H1 (cell line): ENCODE measurements at regions not wholly inside any gene's neighbourhood (a gene's known extent, or its start where the extent isn't known, plus 50 kb on each side); places are given as distances from the start of the nearest gene placed in this dataset.
"Not testable (repeated sequence)": the region's sequence is repeated elsewhere in the genome, so short reads cannot be mapped to it uniquely, and the experiment has no call there.

Source experiments
- CTCF ChIA-PET: fragments of 300-600 bp; sonication (Branson Sonifier 250); formaldehyde crosslinking; loops from one replicate; lab custom pipeline; 2021; ENCODE audit not compliant: partially characterized antibody; lab: Charles Lee
- POLR2A ChIA-PET: fragments of 300-600 bp; sonication (Branson Sonifier 250); formaldehyde crosslinking; loops from one replicate; lab custom pipeline; 2021; ENCODE audit warnings: inconsistent platforms; ENCODE audit not compliant: partially characterized antibody; lab: Charles Lee
- DNase-seq, 2 experiments: peaks; one replicate each; pipeline versions ENCODE4 v3.0.0 to v3.0.0-alpha.2; 2010 to 2022; ENCODE audit warnings: low spot score in 2 of 2, low read depth in 1 of 2, mixed read lengths in 1 of 2
- FAIRE-seq: peaks from 2 replicates; lab custom pipeline; 2011; peaks lifted over from hg19 to GRCh38; lab: Jason Lieb, UNC
- H2AFZ ChIP-seq: 2 replicates; pipeline ENCODE4 v1.8.1; 2012; ENCODE audit warnings: low read length, inconsistent platforms
- H2AK5ac ChIP-seq: 2 replicates; pipeline ENCODE4 v1.6.1; 2013; ENCODE audit warnings: low read depth, low read length
- H2BK120ac ChIP-seq: replicated peaks from 2 replicates; pipeline ENCODE3; 2013; ENCODE audit warnings: low read depth, low read length, inconsistent platforms
- H2BK12ac ChIP-seq: 2 replicates; pipeline ENCODE4 v1.6.1; 2013; ENCODE audit warnings: low read depth, low read length
- H2BK15ac ChIP-seq: 2 replicates; pipeline ENCODE4 v1.6.1; 2013; ENCODE audit warnings: low read length
- H2BK20ac ChIP-seq: 2 replicates; pipeline ENCODE4 v1.6.1; 2013; ENCODE audit warnings: low read length
- H2BK5ac ChIP-seq: 2 replicates; pipeline ENCODE4 v1.6.1; 2013; ENCODE audit warnings: low read depth, low read length
- H3K14ac ChIP-seq: 2 replicates; pipeline ENCODE4 v1.6.1; 2013; ENCODE audit warnings: inconsistent platforms; ENCODE audit not compliant: insufficient read length
- H3K18ac ChIP-seq: 2 replicates; pipeline ENCODE4 v1.6.1; 2013; ENCODE audit warnings: low read length; ENCODE audit errors: extremely low read depth
- H3K23ac ChIP-seq: 2 replicates; pipeline ENCODE4 v1.6.1; 2013; ENCODE audit warnings: inconsistent platforms; ENCODE audit not compliant: insufficient read length
- H3K23me2 ChIP-seq: 2 replicates; pipeline ENCODE4 v1.6.1; 2013; ENCODE audit warnings: low read depth, low read length
- H3K27ac ChIP-seq: 2 replicates; pipeline ENCODE4 v1.6.1; 2011; ENCODE audit warnings: low read depth, low read length, inconsistent platforms
- H3K27me3 ChIP-seq, 4 experiments: replicated peaks in 1 of 4; 1 replicate in 1 of 4; 2 replicates in 3 of 4; pipeline versions ENCODE4 v1.6.1 to v1.8.1; 2011 to 2013; ENCODE audit warnings: low read length in 3 of 4, mild to moderate bottlenecking in 3 of 4, inconsistent platforms in 2 of 4, mixed read lengths in 2 of 4, moderate library complexity in 1 of 4; ENCODE audit not compliant: control insufficient read depth in 3 of 4, insufficient read depth in 3 of 4; ENCODE audit errors: extremely low read depth in 1 of 4
- H3K36me3 ChIP-seq, 4 experiments: 2 replicates each; pipeline versions ENCODE4 v1.6.1 to v1.8.1; 2011 to 2013; ENCODE audit warnings: mild to moderate bottlenecking in 4 of 4, low read length in 3 of 4, moderate library complexity in 2 of 4, control low read depth in 1 of 4, inconsistent platforms in 1 of 4; ENCODE audit not compliant: insufficient read depth in 4 of 4, control insufficient read depth in 2 of 4
- H3K4ac ChIP-seq: replicated peaks from 2 replicates; pipeline ENCODE3; 2013; ENCODE audit warnings: low read length, low read depth, mixed read lengths, inconsistent platforms; ENCODE audit not compliant: insufficient read length
- H3K4me1 ChIP-seq, 4 experiments: replicated peaks in 1 of 4; 1 replicate in 1 of 4; 2 replicates in 3 of 4; pipeline versions ENCODE4 v1.6.1 to v1.8.1; 2011 to 2013; ENCODE audit warnings: low read length in 3 of 4, inconsistent platforms in 2 of 4, mixed read lengths in 1 of 4; ENCODE audit not compliant: insufficient read depth in 4 of 4, control insufficient read depth in 3 of 4
- H3K4me2 ChIP-seq, 2 experiments: 2 replicates each; pipeline versions ENCODE4 v1.6.1 to v1.8.1; 2011 to 2013; ENCODE audit warnings: low read depth in 2 of 2, low read length in 2 of 2, control low read depth in 1 of 2, inconsistent platforms in 1 of 2, mild to moderate bottlenecking in 1 of 2; ENCODE audit not compliant: insufficient read depth in 1 of 2
- H3K4me3 ChIP-seq, 4 experiments: fragments of 200-600, 300-600 bp in 1 of 4; sonication (generic), shearing (Covaris generic), sonication (Bioruptor Twin) in 1 of 4; 2 replicates each; pipeline versions ENCODE4 v1.5.1 to v1.8.1; 2011 to 2016; ENCODE audit warnings: low read length in 4 of 4, low read depth in 3 of 4, control low read depth in 2 of 4, inconsistent platforms in 2 of 4, mild to moderate bottlenecking in 2 of 4, mixed read lengths in 1 of 4, moderate library complexity in 1 of 4; ENCODE audit not compliant: insufficient read depth in 2 of 4; ENCODE audit errors: extremely low read depth in 1 of 4
- H3K56ac ChIP-seq: replicated peaks from 2 replicates; pipeline ENCODE3; 2013; ENCODE audit warnings: low read depth, mild to moderate bottlenecking, mixed read lengths, low read length, inconsistent platforms; ENCODE audit not compliant: insufficient read length
- H3K79me1 ChIP-seq: 2 replicates; pipeline ENCODE4 v1.6.1; 2013; ENCODE audit warnings: low read depth, low read length, control low read depth
- H3K79me2 ChIP-seq, 2 experiments: 2 replicates each; pipeline versions ENCODE4 v1.6.1 to v1.8.1; 2012 to 2013; ENCODE audit warnings: low read length in 2 of 2, mild to moderate bottlenecking in 2 of 2, inconsistent platforms in 1 of 2; ENCODE audit not compliant: insufficient read depth in 2 of 2, control insufficient read depth in 1 of 2
- H3K9ac ChIP-seq, 4 experiments: replicated peaks in 1 of 4; 1 replicate in 1 of 4; 2 replicates in 3 of 4; pipeline versions ENCODE4 v1.6.1 to v1.8.1; 2011 to 2013; ENCODE audit warnings: low read depth in 3 of 4, low read length in 3 of 4, control low read depth in 2 of 4, mild to moderate bottlenecking in 2 of 4, moderate library complexity in 2 of 4, inconsistent platforms in 1 of 4; ENCODE audit errors: extremely low read depth in 1 of 4
- H3K9me3 ChIP-seq, 2 experiments: 2 replicates each; pipeline versions ENCODE4 v1.6.1 to v1.8.1; 2012 to 2013; ENCODE audit warnings: mild to moderate bottlenecking in 2 of 2, moderate library complexity in 2 of 2, control low read depth in 1 of 2, inconsistent platforms in 1 of 2, low read depth in 1 of 2, low read length in 1 of 2, mixed read lengths in 1 of 2; ENCODE audit not compliant: insufficient read depth in 2 of 2
- H4K20me1 ChIP-seq, 2 experiments: replicated peaks in 1 of 2; 2 replicates each; pipeline versions ENCODE3 to v1.8.1; 2011 to 2013; ENCODE audit warnings: inconsistent platforms in 2 of 2, low read length in 2 of 2, mild to moderate bottlenecking in 1 of 2; ENCODE audit not compliant: insufficient read depth in 2 of 2, control insufficient read depth in 1 of 2
- H4K5ac ChIP-seq: 2 replicates; pipeline ENCODE4 v1.6.1; 2013; ENCODE audit warnings: low read length, low read depth, mixed read lengths, inconsistent platforms; ENCODE audit not compliant: insufficient read length
- H4K8ac ChIP-seq: 2 replicates; pipeline ENCODE4 v1.8.0; 2013; ENCODE audit warnings: mild to moderate bottlenecking, moderate library complexity, low read length, inconsistent platforms; ENCODE audit not compliant: insufficient read depth; ENCODE audit errors: extremely low read depth
- H4K91ac ChIP-seq: replicated peaks from 2 replicates; pipeline ENCODE3; 2013; ENCODE audit warnings: low read length, mixed read lengths, inconsistent platforms; ENCODE audit not compliant: insufficient read length
- WGBS, 2 experiments: shearing (Covaris generic) in 1 of 2; methylation state at CpG; one replicate each; pipeline versions ENCODE4 v1.1.6 to v1.1.7; 2013 to 2015; ENCODE audit warnings: low lambda C conversion rate in 2 of 2, mixed read lengths in 2 of 2, inconsistent platforms in 1 of 2, low coverage in 1 of 2, missing lambda C conversion rate in 1 of 2; ENCODE audit not compliant: insufficient replicate concordance in 2 of 2, insufficient coverage in 1 of 2, insufficient read length in 1 of 2; ENCODE audit errors: extremely low coverage in 1 of 2, missing lambda C conversion rate in 1 of 2; 5-methylcytosine and 5-hydroxymethylcytosine counted together

GRCh38 chr5:53305316-53305715 lies 175.1 kb upstream of the FST start:
- H2BK20ac ChIP-seq, H3K79me2 ChIP-seq, H4K8ac ChIP-seq, H2BK5ac ChIP-seq, H4K5ac ChIP-seq, FAIRE-seq, H3K4me2 ChIP-seq, H3K56ac ChIP-seq, H3K23ac ChIP-seq, H3K79me1 ChIP-seq, H3K27ac ChIP-seq, H4K91ac ChIP-seq, H4K20me1 ChIP-seq, H3K4me1 ChIP-seq, H3K27me3 ChIP-seq, H3K9me3 ChIP-seq, H3K4me3 ChIP-seq, H2BK120ac ChIP-seq, H3K9ac ChIP-seq, CTCF ChIA-PET, H2AK5ac ChIP-seq, H2AFZ ChIP-seq, DNase-seq, POLR2A ChIA-PET, H3K36me3 ChIP-seq, H3K14ac ChIP-seq, H2BK12ac ChIP-seq, H3K18ac ChIP-seq, H3K4ac ChIP-seq, H2BK15ac ChIP-seq, H3K23me2 ChIP-seq: not testable (repeated sequence)
- 100% methylated on average over 1 of the region's 1 CpG; no CpG with 5 or more reads in 1 of the 2 experiments for WGBS, 2 experiments
